ENCODE measurements at regions not wholly inside any gene's neighbourhood (a gene's known extent, or its start where the extent isn't known, plus 50 kb on each side); places are given as distances from the start of the nearest gene placed in this dataset.
A peak's percentile ranks its signal among the peaks of the same experiment; 100 is the strongest.

- no peak overlapping the region for H3K27ac ChIP-seq
- TF ChIP-seq, protein P1, sequence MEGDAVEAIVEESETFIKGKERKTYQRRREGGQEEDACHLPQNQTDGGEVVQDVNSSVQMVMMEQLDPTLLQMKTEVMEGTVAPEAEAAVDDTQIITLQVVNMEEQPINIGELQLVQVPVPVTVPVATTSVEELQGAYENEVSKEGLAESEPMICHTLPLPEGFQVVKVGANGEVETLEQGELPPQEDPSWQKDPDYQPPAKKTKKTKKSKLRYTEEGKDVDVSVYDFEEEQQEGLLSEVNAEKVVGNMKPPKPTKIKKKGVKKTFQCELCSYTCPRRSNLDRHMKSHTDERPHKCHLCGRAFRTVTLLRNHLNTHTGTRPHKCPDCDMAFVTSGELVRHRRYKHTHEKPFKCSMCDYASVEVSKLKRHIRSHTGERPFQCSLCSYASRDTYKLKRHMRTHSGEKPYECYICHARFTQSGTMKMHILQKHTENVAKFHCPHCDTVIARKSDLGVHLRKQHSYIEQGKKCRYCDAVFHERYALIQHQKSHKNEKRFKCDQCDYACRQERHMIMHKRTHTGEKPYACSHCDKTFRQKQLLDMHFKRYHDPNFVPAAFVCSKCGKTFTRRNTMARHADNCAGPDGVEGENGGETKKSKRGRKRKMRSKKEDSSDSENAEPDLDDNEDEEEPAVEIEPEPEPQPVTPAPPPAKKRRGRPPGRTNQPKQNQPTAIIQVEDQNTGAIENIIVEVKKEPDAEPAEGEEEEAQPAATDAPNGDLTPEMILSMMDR (IDR thresholded peaks at IDR 0.05): no peak
- intact Hi-C loops (cut with DNase I): no loop called here
- H3K36me3 ChIP-seq: no peaks in the 10 kb centered on the region
- H3K4me1 ChIP-seq: peaks cover 2 to 16% of the 10 kb centered on the region in 2 donors
- DNase-seq (ENCODE audit: low spot score in 2 of 2): peak in 1 of 2 donors; percentile 33
- no peaks in the 10 kb centered on the region for H3K9me3 ChIP-seq
- no peak overlapping the region for H3K4me3 ChIP-seq
- H3K27me3 ChIP-seq: no peaks in the 10 kb centered on the region
These were observed 249.4 kb downstream of the FAM43A start for GRCh38 chr3:194935061-194935460.

- H3K9me3 ChIP-seq: no peaks in the 10 kb centered on the region
- H3K27me3 ChIP-seq: no peaks in the 10 kb centered on the region
- H3K4me1 ChIP-seq: peaks cover 2 to 10% of the 10 kb centered on the region in 2 donors
- TF ChIP-seq, protein P1 (IDR thresholded peaks at IDR 0.05): no peak
- intact Hi-C loops (cut with DNase I): no loop called here
- H3K4me3 ChIP-seq: no peak overlapping the region
- no peaks in the 10 kb centered on the region for H3K36me3 ChIP-seq
- DNase-seq (ENCODE audit: low spot score in 2 of 2): no peak
- no peak overlapping the region for H3K27ac ChIP-seq
These were observed 250.2 kb downstream of the FAM43A start for GRCh38 chr3:194935632-194936470.

DNA sequence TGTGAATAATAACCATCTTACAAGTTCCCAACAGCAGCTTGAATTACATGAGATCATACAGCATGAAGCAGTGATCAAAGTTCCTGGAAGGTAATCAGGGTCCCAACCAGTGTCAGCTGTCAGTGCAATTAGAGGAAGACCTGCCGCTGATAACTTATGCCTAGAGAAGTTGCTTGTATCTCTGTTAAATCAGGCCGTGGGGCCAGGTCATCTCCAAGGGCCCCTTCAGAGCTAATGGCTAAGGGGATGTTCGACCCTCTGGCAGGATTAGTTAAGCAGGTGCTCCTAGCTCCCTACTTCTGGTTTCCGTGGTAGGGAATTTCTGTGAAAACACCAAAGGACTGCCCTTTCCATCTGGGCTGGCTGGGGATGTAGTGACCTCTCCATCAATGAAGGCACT is 251.0 kb downstream of the FAM43A start:
- H3K9me3 ChIP-seq: no peaks in the 10 kb centered on the region
- peaks cover 2 to 3% of the 10 kb centered on the region in 2 donors for H3K4me1 ChIP-seq
- no peak overlapping the region for H3K27ac ChIP-seq
- no peak for DNase-seq (ENCODE audit: low spot score in 2 of 2)
- no peaks in the 10 kb centered on the region for H3K36me3 ChIP-seq
- TF ChIP-seq, protein P1 (IDR thresholded peaks at IDR 0.05): no peak
- H3K4me3 ChIP-seq: no peak overlapping the region
- intact Hi-C loops (cut with DNase I): no loop called here
- no peaks in the 10 kb centered on the region for H3K27me3 ChIP-seq

- Histone ChIP-seq H3K27me3 (no peaks in the 10 kb centered on the region), H3K9me3 (no peaks in the 10 kb centered on the region), H3K4me1 (no peaks in the 10 kb centered on the region), H3K27ac (no peak overlapping the region), H3K36me3 (no peaks in the 10 kb centered on the region), H3K4me3 (no peak overlapping the region)
- intact Hi-C loops (cut with DNase I): no loop called here
- DNase-seq (ENCODE audit: low spot score in 2 of 2): no peak
- TF ChIP-seq, protein P1 (IDR thresholded peaks at IDR 0.05): no peak
These were observed 251.5 kb downstream of the FAM43A start for GRCh38 chr3:194937144-194937543.

GRCh38 chr3:194937882-194938321 is 252.2 kb downstream of the FAM43A start:
- H3K4me1 ChIP-seq: no peaks in the 10 kb centered on the region
- no peaks in the 10 kb centered on the region for H3K27me3 ChIP-seq
- H3K9me3 ChIP-seq: no peaks in the 10 kb centered on the region
- intact Hi-C loops (cut with DNase I): no loop called here
- H3K4me3 ChIP-seq: no peak overlapping the region
- TF ChIP-seq, protein P1 (IDR thresholded peaks at IDR 0.05): no peak
- H3K27ac ChIP-seq: no peak overlapping the region
- H3K36me3 ChIP-seq: no peaks in the 10 kb centered on the region
- DNase-seq (ENCODE audit: low spot score in 2 of 2): no peak

Measured in ascending aorta (tissue), 2 donors.